ENCODE measurements at regions not wholly inside any gene's neighbourhood (a gene's known extent, or its start where the extent isn't known, plus 50 kb on each side); places are given as distances from the start of the nearest gene placed in this dataset.

GRCh38 chr5:72661405-72661804 is 154.2 kb upstream of the ZNF366 start:
- TF ChIP-seq POLR2A (IDR thresholded peaks at IDR 0.05) (no peak), CTCF (IDR thresholded peaks at IDR 0.05) (no peak), POLR2AphosphoS5 (IDR thresholded peaks at IDR 0.05) (no peak), EP300 (IDR thresholded peaks at IDR 0.05) (no peak)

Data from gastroesophageal sphincter (tissue), 3 donors.